ENCODE measurements at regions not wholly inside any gene's neighbourhood (a gene's known extent, or its start where the extent isn't known, plus 50 kb on each side); places are given as distances from the start of the nearest gene placed in this dataset.

GRCh38 chr1:234884006-234884405 lies 244.6 kb downstream of the TOMM20 start:
- TF ChIP-seq CTCF (IDR thresholded peaks at IDR 0.05) (no peak), POLR2A (IDR thresholded peaks at IDR 0.05) (no peak)
